HEK293T (cell line): ENCODE measurements at regions not wholly inside any gene's neighbourhood (a gene's known extent, or its start where the extent isn't known, plus 50 kb on each side); places are given as distances from the start of the nearest gene placed in this dataset.

Experiments
- CTCF ChIA-PET: fragments of 350-600 bp; formaldehyde crosslinking; extraction: SDS; loops from one replicate; lab custom pipeline; 2021; ENCODE audit warnings: antibody characterized with exemption, inconsistent platforms; lab: Yijun Ruan, JAX
- POLR2A ChIA-PET: fragments of 350-600 bp; formaldehyde crosslinking; extraction: SDS; loops from one replicate; lab custom pipeline; 2020; ENCODE audit warnings: antibody characterized with exemption, inconsistent platforms; lab: Yijun Ruan, JAX
- DNase-seq: peaks from one replicate; pipeline ENCODE4 v3.0.0; 2012; ENCODE audit warnings: mixed read lengths; ENCODE audit errors: extremely low spot score
- ARNT ChIP-seq: fragments of 450-650 bp; IDR thresholded peaks from 2 replicates; pipeline ENCODE4 v1.6.1; 2017; ENCODE audit warnings: mild to moderate bottlenecking
- BHLHE40 ChIP-seq: fragments of 450-650 bp; IDR thresholded peaks from 2 replicates; pipeline ENCODE4 v1.6.1; 2016; ENCODE audit warnings: mild to moderate bottlenecking, moderate library complexity, borderline replicate concordance
- CTBP1 ChIP-seq: fragments of 450-650 bp; IDR thresholded peaks from 2 replicates; pipeline ENCODE4 v1.6.1; 2016; ENCODE audit warnings: borderline replicate concordance
- ELF4 ChIP-seq: fragments of 450-650 bp; IDR thresholded peaks from 2 replicates; pipeline ENCODE4 v1.6.1; 2017; ENCODE audit warnings: antibody characterized with exemption
- FOXA1 ChIP-seq: fragments of 450-650 bp; IDR thresholded peaks from 2 replicates; pipeline ENCODE4 v1.6.1; 2016; ENCODE audit warnings: mild to moderate bottlenecking
- FOXK2 ChIP-seq: fragments of 450-650 bp; IDR thresholded peaks from 2 replicates; pipeline ENCODE4 v1.6.1; 2016; ENCODE audit warnings: mild to moderate bottlenecking
- FOXM1 ChIP-seq: fragments of 450-650 bp; IDR thresholded peaks from 2 replicates; pipeline ENCODE4 v1.6.1; 2017; ENCODE audit warnings: mild to moderate bottlenecking, borderline replicate concordance
- HDGF ChIP-seq: fragments of 450-650 bp; IDR thresholded peaks from 2 replicates; pipeline ENCODE4 v1.6.1; 2017; ENCODE audit warnings: antibody characterized with exemption, borderline replicate concordance
- L3MBTL2 ChIP-seq: fragments of 450-650 bp; conservative IDR thresholded peaks from 2 replicates; pipeline ENCODE4 v1.6.1; 2016; ENCODE audit warnings: mild to moderate bottlenecking
- LEF1 ChIP-seq: fragments of 450-650 bp; IDR thresholded peaks from 2 replicates; pipeline ENCODE4 v1.6.1; 2017; ENCODE audit warnings: mild to moderate bottlenecking, borderline replicate concordance
- NFRKB ChIP-seq: fragments of 450-650 bp; IDR thresholded peaks from 2 replicates; pipeline ENCODE4 v1.6.1; 2016; ENCODE audit warnings: mild to moderate bottlenecking, moderate library complexity
- PKNOX1 ChIP-seq: fragments of 450-650 bp; IDR thresholded peaks from 2 replicates; pipeline ENCODE4 v1.6.1; 2016
- SP1 ChIP-seq: fragments of 450-650 bp; IDR thresholded peaks from 2 replicates; pipeline ENCODE4 v1.6.1; 2017
- SUZ12 ChIP-seq: fragments of 450-650 bp; IDR thresholded peaks from 2 replicates; pipeline ENCODE4 v1.6.1; 2016; ENCODE audit warnings: mild to moderate bottlenecking
- TARDBP ChIP-seq: fragments of 450-650 bp; IDR thresholded peaks from 2 replicates; pipeline ENCODE4 v1.6.1; 2016
- ZNF384 ChIP-seq: fragments of 450-650 bp; IDR thresholded peaks from 2 replicates; pipeline ENCODE4 v1.6.1; 2016

GRCh38 chr3:55413236-55413635 lies 73.9 kb downstream of the WNT5A start:
- TF ChIP-seq ELF4, result no peak
- TF ChIP-seq ARNT, result no peak
- TF ChIP-seq CTBP1, result no peak
- no peak for TF ChIP-seq SUZ12
- CTCF ChIA-PET, result no interaction called here
- DNase-seq, result no peak
- POLR2A ChIA-PET, result no interaction called here

- ChIA-PET CTCF (no interaction called here), POLR2A (no interaction called here)
- no peak for DNase-seq
- TF ChIP-seq NFRKB (no peak), ZNF384 (no peak), HDGF (no peak), TARDBP (no peak), ELF4 (no peak), ARNT (no peak)
Observed at GRCh38 chr3:55412545-55412944, 74.6 kb downstream of the WNT5A start.

GRCh38 chr3:55409806-55410205 lies 77.3 kb downstream of the WNT5A start:
- DNase-seq, result no peak
- CTCF ChIA-PET, result no interaction called here
- TF ChIP-seq ZNF384 (no peak), CTBP1 (no peak), FOXK2 (no peak), HDGF (no peak), FOXA1 (no peak), PKNOX1 (no peak), BHLHE40 (no peak), ARNT (no peak), SUZ12 (no peak), L3MBTL2 (no peak), NFRKB (no peak), FOXM1 (no peak), LEF1 (no peak), SP1 (no peak), ELF4 (no peak), TARDBP (no peak)
- POLR2A ChIA-PET, result no interaction called here

GRCh38 chr3:55408193-55408826 lies 78.8 kb downstream of the WNT5A start:
- CTCF ChIA-PET, result no interaction called here
- DNase-seq, result no peak
- TF ChIP-seq ELF4 (no peak), NFRKB (no peak), LEF1 (no peak), FOXM1 (no peak), HDGF (no peak), FOXK2 (no peak), SUZ12 (no peak), L3MBTL2 (no peak), PKNOX1 (no peak), ARNT (no peak), SP1 (no peak), FOXA1 (no peak), CTBP1 (no peak), ZNF384 (no peak), BHLHE40 (no peak), TARDBP (no peak)
- POLR2A ChIA-PET, result no interaction called here

- ChIA-PET CTCF (no interaction called here), POLR2A (no interaction called here)
- no peak for TF ChIP-seq ZNF384
- TF ChIP-seq HDGF, result no peak
- TF ChIP-seq PKNOX1, result no peak
- TF ChIP-seq CTBP1, result no peak
- no peak for TF ChIP-seq LEF1
- TF ChIP-seq SUZ12, result no peak
- TF ChIP-seq BHLHE40, result no peak
- no peak for TF ChIP-seq NFRKB
- no peak for TF ChIP-seq FOXA1
- DNase-seq, result no peak
Observed at GRCh38 chr3:55407426-55407820, 79.7 kb downstream of the WNT5A start.

- CTCF ChIA-PET, result no interaction called here
- TF ChIP-seq SUZ12 (no peak), PKNOX1 (no peak), BHLHE40 (no peak), SP1 (no peak), HDGF (no peak), FOXK2 (no peak), L3MBTL2 (no peak), FOXA1 (no peak), LEF1 (no peak), FOXM1 (no peak), ARNT (no peak), TARDBP (no peak), ZNF384 (no peak), ELF4 (no peak), NFRKB (no peak), CTBP1 (no peak)
- no peak for DNase-seq
- POLR2A ChIA-PET, result no interaction called here
Observed at GRCh38 chr3:55406696-55407425, 80.2 kb downstream of the WNT5A start.
